ENCODE measurements at regions not wholly inside any gene's neighbourhood (a gene's known extent, or its start where the extent isn't known, plus 50 kb on each side); places are given as distances from the start of the nearest gene placed in this dataset.
"Not testable (repeated sequence)": the region's sequence is repeated elsewhere in the genome, so short reads cannot be mapped to it uniquely, and the experiment has no call there.

- DNase-seq = not testable (repeated sequence)
Measured at GRCh38 chrX:31014474-31014873, 57.4 kb downstream of the FTHL17 start.

DNA sequence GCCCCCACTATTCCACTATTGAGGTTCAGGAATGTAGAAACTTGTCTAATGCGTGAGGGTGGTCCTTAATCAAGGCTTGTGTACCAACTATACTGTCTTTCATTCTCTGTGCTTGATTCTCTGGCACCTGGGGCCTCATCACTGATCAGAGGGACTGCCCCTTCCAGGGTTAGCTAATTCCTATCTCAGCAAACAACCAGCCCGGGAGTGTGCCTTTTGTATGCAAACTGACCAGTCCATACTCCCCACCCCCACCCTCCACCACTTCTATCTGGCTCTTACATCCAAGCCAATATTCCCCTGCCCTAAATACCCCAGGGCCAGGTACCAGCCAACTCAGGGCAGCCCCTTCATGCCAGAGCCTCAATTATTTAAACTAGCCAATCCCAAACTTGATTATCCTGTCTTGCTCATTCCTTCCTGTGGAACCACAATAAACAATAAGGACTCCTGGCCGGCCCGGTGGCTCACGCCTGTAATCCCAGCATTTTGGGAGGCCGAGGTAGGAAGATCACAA is 59.3 kb downstream of the FTHL17 start:
- DNase-seq = no peak

DNA sequence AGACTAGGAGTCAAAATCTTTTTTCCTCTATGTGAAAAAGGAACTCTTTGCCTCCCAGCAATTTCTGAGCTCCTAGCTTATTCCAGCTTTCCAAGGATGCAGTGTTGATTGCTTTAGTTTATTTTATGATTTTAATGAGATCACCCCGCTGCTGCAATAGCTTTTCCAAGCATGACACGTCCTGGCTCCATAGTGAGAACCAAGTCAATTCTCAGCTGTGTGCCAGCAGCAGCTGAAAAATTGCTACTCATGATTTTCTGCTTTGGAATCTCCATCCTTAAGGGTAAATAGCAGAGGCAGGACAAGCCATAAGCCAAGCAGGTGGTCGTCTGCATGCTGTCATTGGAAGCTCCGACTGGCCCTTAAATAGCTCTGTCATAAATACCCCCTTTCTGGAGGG is 64.5 kb downstream of the FTHL17 start:
- no peak for DNase-seq

DNA sequence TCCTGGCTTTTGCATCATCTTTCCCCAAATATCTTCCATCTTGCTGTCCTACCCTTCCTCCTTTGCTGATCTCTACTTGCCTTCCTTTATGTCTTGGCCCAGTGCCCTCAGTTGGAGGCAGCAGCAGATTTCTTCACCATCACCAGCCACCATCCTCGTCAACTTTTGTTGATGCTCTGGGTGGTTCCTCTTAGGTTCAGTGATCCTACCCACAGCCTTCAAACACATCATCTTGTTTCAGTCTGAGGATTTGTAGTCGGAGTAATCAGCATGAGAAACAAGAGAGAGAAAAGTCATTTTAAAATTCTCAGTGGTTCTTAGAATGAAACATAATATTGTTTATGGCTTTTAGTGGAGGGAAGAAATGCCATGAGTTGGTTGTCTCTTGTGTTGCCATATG is 65.8 kb downstream of the FTHL17 start:
- no peak for DNase-seq

GRCh38 chrX:30997411-30997810 is 74.4 kb downstream of the FTHL17 start:
- DNase-seq = no peak

DNA sequence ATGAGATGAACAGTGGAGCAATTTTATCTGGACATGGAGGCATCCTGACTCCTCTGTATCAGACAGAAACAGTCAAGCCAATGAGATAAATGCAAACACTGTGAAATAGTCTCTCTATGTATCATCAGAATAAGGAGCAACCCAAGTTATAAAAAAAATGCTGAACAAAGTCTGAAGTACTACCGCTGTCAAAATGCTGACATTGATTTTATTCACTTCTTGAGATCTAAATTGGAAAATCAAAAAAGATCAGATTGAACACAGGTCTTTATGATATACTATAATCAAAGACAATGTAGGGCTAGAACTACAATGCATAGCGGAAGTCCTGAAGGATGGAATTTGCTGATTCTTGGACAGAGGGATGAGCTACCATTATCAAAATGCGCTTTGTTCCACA is 76.1 kb downstream of the FTHL17 start:
- DNase-seq = no peak

DNA sequence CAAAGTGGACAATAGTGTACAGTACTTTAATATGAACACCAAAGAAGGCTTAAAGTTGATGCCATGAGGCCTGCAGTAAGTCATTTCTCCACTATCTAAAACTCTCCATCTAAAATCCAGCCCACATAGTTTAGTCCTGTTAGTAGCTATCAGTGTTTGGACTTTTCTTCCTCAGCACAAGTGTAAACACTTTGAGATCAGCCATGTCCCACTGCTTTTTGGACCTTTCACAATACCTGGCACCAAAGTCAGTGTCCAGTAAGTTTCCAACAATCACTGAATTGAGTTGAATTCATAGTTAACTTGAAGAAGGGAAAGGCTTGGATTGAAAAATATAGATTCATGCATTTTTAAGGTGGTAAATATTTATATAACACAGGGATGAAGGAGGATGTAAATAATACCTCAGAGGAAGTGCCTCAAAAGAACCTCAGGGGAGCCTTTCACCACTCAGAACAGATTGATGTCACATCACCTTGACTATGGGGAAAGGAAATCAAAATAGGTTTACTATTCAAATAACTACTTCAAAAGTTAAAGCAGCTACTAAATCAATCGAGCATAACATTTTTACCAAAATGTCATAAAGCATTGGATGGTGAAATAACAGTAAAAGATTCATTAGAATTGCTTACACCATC is 76.7 kb downstream of the FTHL17 start:
- DNase-seq = no peak

DNA sequence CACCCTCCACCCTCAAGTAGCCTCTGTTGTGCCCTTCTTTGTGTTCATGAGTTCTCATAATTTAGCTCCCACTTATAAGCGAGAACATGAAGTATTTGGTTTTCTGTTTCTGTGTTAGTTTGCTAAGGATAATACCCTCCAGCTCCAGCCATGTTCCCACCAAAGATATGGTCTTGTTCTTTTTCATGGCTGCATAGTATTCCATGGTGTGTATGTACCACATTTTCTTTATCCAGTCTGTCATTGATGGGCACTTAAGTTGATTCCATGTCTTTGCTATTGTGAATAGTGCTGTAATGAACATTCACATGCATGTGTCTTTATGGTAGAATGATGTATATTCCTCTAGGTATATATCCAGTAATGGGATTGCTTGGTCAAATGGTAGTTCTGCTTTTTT is 77.8 kb downstream of the FTHL17 start:
- not testable (repeated sequence) for DNase-seq

DNA sequence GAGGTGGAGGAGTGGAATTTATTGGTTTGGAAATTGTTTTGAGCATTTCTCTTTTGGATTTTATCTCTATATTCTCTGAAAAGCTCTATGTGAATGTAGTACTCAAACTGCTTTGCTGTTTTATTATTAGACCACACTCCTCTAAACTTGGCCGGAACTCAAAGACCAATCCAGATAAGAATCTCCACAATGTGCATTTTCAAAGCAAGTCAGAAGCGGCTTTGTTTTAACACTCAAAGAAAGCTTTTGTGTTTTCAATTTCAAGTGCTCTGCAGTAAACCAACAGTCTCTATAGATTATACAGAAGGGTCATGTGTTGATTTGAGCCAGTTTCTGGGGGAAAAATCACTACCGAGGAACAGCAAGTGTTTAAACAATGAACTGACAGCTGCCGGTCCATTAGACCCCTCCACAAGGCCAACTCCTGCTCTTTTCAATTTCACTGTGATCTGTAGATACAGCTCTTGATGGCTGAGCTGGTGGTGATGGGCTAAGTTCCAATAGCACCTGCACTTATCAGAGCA is 79.4 kb downstream of the FTHL17 start:
- no peak for DNase-seq

DNA sequence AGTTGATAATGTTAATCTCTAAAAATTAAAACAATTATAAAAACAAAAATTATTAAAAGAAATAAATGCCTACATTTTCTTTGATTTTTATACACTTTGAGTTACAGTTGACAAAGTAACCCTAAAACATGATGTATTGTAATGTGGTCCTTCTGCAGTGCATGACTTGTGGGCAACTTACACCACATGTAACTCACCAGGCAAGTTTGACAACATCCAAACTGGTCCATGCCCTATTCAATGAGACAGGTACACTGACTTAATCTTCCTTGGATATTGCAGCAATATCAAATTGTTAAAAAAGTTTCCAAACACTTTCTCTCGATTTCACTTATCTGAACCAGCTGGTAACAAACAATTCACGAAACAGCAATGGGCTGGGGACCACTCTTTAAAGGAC is 81.5 kb downstream of the FTHL17 start:
- DNase-seq = no peak

GRCh38 chrX:30982467-30982866 is 89.4 kb downstream of the FTHL17 start:
- DNase-seq = no peak

- no peak for DNase-seq
Measured at GRCh38 chrX:30981968-30982367, 89.9 kb downstream of the FTHL17 start.

- DNase-seq = no peak
Measured at GRCh38 chrX:30979271-30979670, 90.2 kb upstream of the TAB3 start.

DNA sequence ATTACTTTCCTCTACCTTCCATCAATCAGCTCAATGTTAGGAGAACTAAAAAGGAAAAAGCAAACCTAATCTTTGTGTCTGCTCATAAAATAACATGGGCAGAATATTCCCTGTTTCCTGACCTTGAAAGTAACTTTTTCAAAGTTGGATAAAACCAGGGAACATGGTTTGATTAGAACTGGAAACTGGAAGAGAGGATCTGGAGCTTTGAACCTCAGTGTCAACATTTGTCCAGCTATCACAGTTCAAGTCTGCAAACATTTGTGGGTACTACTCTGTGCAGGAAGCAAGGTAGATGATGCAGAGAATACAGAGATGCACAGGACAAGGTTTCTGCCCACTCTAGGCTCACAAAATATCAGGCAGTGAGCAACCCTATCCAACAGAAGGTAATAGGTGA is 86.4 kb upstream of the TAB3 start:
- DNase-seq = no peak

DNA sequence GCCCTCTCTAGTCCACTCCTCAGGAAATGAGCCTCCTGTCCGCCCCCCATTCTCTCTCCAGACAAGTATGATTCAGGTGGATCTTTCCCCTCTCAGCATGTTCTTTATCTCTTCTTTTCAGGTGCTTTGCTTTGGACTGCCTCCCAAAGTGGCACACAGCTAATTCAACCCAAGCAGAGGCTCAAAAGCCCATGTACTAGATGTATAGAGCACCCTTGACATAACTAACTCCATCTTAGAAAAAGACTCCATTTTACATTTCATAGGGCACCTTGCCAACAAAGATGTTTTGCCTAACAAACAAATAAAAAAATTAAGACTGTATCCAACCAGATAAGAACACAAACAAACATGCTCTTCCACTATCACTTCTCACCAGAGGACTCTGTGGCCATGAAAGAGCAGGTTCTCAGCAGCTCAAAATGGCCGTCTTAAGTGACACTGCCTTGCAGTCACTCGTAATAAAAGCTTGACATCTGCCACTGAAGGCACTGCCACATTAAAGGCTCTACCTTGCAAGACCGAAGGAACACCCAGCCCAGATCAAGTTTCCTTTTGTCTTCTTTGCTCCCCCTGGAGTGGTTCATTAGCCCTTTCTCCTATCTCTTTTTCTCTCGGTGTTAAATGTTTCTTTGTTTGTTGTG is 84.9 kb upstream of the TAB3 start:
- DNase-seq = no peak

DNA sequence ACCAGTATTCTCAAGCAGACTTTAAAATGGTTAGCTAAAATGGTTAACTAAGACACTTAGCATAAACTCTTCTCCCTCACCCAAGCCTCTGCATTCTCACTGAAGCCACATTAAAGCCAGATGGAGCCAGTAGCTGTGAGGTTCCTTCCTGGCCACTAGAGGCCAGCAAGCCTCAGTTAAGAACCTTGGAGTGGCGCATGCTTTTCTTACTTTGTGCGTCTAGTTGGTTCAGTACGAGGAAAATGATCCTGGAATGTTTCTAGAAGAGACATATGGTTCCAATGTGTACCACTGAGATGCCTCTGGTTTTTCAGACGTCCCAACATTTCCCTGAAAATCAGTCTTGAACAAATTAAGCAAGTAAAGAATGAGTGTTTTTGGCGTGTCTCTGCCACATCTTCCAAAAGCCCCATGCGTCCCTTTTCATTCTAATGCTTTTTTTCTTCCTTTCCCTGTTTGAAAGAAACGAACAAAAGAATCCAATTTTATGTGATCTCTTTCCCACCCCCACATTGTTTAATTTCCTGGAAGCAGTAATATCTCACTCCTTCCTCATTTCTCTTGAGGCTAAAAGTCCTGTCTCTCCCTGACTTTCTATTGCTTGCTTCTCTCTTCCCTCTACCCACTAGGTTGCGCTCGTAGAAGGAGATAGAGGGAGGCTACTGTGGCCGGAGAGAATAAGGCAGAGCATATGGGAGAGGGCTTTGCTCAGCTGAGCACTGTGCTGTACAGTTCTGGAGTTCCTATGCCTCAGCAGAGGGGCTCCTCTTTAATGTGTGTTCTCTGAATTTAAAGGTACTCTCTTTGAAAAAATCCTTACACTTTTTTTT is 82.9 kb upstream of the TAB3 start:
- peak; percentile 3 to 7 for DNase-seq

GRCh38 chrX:30967516-30967915 is 78.5 kb upstream of the TAB3 start:
- no peak for DNase-seq

GRCh38 chrX:30965767-30966166 is 76.7 kb upstream of the TAB3 start:
- no peak for DNase-seq

GRCh38 chrX:30961387-30962174 is 72.5 kb upstream of the TAB3 start:
- DNase-seq = no peak

- DNase-seq = no peak
Measured at GRCh38 chrX:30957753-30958152, 68.7 kb upstream of the TAB3 start.

GRCh38 chrX:30955687-30956086 is 66.6 kb upstream of the TAB3 start:
- DNase-seq = no peak

DNA sequence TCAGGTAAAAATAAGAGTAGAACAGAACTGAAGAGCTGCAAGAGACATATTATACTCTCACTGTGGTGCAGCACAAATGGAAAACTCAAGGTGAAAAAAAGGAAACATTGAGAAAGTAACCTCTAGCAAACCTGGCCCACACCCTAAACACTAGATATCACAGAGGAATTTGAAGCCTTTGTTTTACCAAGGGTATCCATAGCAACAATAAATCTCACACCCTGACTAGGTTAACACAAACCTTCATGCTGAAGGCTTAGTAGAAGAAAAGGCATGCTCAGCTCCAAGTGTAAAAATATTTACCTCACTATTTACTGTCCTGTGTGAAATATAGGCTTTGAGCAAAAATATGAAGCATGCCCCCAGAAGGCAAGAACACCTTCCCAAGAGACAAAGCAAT is 61.9 kb upstream of the TAB3 start:
- no peak for DNase-seq

DNA sequence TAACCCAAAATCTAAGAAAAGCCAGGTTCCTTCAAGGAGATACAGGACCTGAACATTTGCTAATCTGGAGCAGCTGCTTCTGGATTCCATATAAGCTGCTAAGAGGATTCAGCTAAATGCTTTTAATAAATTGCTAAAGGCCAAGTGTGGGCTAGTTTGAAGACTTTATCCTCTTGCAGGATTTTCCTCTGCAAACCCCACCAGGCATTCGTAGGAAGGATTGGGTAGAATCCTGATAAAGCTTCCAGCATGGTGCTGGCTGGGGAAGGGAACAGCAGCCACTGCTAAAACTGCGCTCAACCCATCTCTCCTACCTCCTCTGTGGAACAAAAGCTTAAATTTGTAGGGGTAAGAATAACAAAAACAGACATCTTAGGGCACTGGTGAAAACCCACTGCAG is 61.3 kb upstream of the TAB3 start:
- DNase-seq = no peak
